NCI-H69 (cell line): ENCODE measurements at regions not wholly inside any gene's neighbourhood (a gene's known extent, or its start where the extent isn't known, plus 50 kb on each side); places are given as distances from the start of the nearest gene placed in this dataset.

Source experiments
- DNase-seq: peaks from one replicate; lab custom pipeline; 2025; lab: John Stamatoyannopoulos, UW

DNA sequence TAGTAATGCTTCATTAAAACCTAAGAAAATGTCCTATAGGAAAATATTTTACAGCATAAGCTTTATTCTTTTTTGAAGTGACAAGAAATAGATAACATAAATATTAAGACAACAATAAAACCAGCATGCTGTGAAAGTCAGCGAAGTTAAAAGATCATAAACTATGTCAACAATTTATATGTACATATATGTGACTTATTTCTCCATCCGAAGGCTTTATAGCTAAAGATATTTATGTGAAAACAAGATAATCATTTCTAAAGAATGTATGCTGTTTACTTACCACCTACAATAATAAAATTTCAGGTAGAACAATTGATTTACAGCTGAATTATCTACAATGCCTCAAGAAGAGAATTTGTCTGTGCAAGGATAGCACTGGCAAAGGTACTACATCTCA is 283.4 kb downstream of the CRPPA start:
- DNase-seq: no peak

DNA sequence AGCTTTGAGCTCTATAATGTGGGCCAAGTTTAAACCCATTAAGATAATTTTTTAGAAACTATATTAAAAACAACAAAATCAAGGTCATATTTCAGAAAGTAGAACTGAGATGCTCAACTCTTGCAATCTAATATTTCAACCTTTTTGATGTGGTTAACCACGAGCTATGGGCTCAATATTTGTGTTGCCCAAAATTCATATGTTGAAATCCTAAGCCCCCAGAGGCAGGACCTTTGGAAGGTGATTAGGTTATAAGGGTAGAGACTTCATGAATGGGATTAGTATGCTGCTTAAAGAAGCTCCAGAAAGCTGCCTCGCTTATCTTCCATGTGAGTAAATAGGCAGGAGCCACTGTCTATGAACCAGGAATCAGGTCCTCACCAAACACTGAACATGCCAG is 284.4 kb downstream of the CRPPA start:
- DNase-seq: no peak

DNA sequence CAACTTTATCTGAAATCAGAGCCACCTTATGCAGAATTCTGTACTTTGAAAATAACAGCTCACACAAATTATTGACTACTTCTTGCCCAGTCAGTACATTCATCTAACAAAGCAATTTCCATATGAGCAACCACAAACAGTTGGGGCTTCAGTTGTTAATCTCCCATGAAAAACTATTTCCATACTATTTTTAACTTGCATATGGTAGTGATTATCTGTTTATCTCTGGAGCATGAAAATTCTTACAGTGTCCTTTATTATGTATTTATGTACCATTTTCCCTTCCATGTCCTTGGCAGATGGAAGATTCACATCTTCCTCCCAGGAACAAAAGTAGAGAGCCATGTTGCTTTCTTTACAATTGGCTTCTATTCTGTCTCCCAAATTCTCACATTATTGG is 285.7 kb downstream of the CRPPA start:
- no peak for DNase-seq

DNA sequence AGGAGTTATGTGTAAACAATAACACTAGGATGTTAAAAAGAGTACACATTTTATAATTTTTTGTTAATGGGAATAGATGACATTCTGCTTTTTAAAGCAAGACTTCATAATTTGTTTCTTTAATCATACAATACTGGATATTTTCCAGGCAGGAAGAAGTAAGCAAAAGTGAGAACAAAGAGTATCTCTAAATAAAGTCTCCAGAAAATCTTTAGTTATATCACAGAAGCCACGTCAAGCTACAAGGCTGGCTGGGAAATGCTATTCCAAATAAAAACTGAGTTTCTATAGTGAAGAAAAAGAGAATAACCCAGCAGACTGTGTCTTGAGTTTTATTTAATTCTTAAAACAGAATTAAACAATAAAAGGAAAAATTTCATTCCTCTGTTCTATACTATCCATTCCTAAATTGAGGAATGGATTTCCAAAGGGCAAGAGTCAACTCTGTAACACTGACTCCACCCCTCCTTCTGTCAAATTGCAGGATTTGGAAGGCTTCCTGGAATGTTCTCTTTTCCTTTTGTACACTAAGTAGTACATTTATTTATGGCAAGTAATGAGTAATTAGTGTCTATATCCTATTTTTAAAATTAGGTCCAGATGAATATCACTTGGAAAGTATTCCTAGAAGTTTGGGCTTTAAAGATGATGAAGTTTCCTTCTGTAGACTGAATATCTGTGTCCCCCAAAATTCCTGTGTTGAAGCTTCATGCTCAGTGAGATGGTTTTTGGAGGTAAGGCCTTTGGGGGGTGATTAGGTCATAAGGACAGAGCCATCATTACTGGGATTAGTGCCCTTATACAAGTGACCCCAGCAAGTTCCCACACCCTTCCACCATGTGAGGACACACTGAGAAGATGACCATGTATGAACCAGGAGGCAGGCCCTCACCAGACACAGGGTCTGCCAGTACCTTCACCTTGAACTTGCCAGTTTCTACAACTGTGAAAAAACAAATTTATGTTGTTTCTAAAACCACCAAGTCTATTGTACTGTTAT is 290.9 kb downstream of the CRPPA start:
- DNase-seq: no peak

DNA sequence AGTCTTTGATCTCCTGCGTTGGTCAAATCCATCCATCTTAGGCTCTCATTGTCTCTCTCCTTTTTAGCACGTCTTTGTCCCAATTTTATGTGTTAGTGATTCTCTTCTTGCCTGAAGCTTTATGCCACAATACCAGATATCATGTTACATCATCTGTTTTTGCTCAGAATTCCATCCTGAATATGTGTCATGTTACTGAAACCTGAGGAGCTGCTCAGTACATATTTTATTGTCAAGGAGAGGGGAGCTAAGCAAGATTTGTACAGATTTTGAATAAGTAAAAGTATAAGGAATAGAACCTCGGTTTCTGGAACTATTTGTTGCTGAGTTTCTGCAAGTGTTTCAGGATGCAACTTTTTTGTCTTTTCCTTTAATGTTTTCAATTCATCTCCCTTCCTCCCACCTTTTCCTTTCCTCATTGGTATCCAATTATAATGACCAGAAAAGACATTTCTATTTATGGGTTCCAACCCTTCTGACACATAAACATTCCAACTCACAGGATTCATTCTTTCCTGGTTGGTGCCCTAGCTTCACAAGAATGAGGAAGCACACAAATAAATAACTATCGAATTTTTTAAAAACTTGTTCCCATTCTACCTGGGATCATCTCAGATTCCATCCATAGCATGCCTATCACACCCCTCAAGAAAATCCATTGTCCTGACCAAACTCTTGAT is 291.8 kb downstream of the CRPPA start:
- DNase-seq: no peak

DNA sequence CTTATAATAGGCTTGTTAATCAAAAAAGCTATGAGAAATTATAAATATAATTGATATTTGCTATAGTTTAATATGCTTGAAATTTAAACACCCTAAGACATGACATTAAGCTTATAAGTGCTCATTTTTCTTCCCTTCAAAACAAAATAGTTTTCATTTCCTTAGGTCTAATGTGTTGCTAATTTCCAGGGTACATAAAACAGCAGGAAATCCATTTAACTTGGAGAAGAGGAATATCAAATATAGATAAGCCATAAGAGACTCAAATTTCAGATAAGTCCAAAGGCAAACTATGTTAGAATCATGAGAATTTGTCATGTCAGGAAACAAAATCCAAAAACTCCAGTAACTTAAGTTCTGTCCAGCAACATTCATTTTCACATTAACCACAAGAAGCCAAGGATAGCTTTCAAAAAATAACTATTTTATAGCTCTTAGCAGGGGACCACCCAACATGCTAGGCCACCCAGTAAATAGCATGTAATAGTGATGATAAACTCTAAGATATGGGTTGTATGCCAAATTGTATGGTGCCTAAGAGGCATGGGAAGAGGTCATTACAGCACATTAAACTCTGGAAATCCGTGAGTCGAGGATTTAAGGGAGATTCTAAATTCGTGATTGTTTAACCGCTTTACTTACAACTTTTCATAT is 298.1 kb downstream of the CRPPA start:
- no peak for DNase-seq

DNA sequence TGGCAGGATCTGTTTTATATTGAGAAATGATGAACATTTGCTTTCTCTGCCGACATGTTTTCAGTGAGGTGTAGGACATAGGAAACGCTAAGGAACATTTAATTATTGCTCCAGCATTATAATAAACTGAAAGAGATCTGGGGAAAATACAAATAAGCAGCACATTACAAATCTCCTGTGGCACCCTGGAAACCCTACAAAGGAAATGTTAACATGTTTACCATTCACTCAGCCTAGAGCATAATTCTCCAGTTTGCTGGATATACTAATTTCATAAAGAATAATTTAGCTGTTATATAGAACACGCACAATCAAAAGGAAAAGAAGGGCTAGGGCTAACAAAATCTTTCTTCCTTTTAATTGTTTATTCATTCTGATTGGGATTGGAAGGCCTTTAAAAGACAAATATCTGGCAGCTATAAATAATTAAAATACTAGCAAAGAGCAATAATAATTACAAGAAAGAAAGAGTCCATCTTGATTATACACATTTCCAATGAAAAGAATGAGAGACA is 299.4 kb downstream of the CRPPA start:
- DNase-seq: no peak

DNA sequence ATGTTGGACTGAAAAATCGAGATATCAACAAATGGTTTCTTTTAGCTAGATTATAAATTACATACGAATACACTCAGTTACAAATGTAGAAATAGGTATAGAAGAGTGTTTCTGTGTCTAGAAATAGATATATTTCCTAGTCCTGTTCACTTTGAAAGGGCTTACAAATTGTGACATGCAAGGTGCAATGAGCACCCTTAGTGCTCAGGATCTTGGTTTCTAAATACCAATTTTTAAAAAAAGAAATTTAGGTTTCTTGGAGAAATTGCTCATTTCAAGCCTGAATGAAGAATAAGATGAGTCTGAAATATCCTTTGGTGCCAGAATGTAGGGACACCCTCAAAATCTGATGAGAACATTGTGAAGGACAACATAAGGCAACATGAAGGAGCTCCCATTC is 306.0 kb downstream of the CRPPA start:
- no peak for DNase-seq

DNA sequence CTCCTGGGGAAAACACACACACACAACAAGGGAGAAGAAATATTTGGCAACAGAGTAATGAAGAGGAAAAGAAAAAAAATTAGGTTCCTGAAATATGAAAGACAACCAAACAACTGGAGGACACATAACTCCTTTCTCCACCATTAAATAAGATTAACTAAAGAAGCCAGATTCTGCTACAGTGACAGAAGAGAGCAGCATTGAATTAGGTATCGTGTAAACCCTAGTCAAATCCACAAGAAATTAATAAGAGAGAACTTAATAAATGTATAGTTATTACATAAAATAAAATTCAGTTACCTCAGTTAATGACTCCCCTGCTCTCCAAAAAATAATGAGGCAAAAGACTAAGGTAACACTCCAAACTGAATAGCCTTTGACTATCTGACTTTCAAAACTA is 306.7 kb downstream of the CRPPA start:
- peak; percentile 17 for DNase-seq

DNA sequence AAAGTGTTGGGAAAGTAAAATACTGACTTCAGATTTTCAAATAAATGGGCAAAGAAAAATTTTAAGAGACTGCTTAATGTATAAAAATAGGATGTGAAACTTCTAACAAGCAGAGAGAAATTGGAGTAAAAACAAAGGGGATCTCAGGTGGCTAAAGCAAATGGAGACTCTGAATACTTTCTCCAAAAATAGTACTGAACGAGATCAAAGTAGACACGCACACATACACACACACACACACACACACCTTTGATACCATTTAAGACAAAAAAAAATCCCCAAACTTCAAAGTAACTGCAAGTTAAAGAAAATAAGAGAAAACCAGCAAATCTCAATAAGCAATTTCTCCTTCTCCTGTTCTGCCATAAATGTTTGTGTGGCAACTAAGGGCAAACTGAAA is 307.3 kb downstream of the CRPPA start:
- DNase-seq: no peak

DNA sequence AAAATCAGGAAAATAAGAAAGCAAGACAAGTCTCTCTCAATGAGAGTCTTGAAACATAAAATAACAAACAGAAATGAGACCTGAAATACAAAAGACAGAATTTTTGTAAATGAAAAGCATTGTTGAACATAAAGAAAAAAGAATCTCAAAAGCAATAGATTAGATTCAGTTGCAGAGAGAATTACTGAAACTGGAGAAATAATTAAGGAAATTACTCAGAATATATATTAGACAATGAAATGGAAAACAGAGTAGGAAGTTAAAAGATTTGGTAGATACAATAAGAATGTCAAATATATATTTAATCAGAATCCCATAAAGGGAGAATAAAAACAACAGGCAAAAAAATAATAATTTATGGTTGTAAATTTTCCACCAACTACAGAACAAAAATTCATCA is 308.3 kb downstream of the CRPPA start:
- DNase-seq: no peak

DNA sequence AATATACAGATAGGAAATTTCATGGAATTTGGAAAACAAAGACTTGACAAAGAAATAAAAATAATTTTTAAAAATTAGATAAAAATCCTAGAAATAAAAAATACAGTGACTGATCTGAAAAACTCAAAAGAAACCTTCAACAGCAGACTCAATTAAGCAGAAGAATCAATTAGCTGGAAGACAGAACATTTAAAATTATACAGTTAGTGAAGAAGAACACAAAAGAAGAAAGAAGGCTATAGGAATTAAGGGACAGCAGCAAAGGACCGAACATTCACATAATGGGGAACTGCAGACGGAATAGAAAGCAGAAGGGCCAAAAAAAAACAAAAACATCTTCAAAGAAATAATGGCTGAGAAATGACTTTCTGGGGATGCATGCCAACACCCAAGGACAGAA is 314.5 kb downstream of the CRPPA start:
- DNase-seq: no peak

DNA sequence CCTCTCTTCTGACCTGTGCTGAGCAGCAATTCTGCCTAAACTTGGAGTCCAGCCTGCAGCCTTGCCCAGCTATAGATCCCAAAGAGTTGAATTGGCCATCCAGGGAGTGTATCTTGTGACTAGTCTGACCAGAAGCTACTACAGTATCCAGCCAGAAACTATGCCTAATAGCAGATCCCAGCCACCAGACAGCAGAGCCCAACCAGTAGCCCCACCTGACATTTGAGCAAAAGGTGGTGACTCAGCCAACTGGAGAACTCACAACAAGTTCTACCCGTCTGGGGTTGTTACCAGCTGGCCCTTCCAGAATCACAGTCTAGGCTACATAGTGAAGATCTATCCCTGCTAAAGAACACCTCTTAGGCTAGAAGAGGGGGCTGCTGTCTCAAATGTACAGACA is 315.0 kb downstream of the CRPPA start:
- no peak for DNase-seq

DNA sequence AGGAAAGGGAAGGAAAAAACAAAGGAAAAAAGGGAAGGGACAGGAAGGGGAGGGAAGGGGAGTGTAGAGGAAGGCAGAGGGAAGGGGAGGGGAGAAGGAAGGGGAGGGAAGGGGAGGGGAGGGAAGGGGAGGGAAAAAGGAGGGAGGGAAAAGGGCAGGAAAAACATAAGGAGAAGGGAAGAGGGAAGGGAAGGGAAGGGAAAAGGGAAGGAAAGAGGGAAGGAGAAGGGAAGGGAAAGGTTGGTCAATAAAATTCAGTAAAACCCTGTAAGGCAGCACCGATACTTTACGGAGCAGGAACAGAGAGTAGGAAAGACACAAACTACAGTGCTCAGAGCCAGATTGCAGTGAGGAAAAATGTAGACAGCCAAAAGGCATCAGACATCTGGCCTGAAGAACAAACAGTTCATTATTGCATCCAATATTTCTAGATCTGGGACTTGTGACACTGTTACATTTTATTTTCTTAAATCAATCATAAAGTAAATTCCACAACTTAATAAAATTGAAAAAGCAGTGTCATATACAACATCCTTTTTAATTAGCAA is 322.0 kb downstream of the CRPPA start:
- DNase-seq: no peak

DNA sequence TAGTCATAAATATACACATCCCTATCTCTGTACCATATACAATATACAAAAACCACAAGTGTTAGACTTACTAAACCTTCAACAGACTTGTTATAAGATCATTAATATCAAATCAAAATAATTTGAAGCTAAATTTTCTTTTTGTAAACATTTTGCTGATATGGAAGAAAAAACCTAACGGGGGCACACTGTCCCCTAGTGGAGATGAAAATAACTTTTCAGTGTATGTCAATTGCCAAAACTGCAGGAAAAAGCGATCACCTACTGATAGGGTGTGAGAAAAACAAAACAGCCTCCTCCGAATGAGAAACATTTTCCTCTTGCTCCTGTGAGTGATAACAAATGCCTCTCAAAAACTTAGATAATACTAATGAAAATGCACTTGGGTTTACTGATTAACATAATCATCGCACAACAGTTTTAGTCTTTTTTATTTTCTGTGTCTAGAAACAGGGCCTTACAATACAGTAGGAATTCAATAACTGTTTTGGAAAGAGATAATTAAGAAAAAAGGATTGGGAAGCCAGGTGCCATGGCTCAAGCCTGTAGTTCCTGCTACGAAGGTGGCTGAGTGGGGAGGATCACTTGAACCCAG is 322.7 kb downstream of the CRPPA start:
- peak; percentile 5 for DNase-seq

DNA sequence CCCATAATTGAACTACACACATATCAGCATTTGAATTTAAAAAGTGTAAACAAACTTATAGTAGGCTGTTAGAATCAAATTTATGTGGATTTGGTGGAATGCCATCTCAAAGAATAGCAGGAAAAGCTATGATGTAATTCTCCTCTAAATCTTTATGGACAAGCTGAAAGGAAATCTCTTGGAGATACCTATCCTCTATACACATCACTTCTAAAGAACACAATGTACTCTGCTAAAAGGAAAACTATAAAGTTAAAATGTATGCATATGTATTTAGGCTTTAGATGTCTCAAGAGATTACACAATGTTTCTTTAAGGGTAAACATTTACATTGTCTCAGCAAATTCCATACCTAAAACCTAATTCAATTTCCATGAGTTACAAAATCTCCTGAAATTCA is 323.3 kb downstream of the CRPPA start:
- DNase-seq: no peak

DNA sequence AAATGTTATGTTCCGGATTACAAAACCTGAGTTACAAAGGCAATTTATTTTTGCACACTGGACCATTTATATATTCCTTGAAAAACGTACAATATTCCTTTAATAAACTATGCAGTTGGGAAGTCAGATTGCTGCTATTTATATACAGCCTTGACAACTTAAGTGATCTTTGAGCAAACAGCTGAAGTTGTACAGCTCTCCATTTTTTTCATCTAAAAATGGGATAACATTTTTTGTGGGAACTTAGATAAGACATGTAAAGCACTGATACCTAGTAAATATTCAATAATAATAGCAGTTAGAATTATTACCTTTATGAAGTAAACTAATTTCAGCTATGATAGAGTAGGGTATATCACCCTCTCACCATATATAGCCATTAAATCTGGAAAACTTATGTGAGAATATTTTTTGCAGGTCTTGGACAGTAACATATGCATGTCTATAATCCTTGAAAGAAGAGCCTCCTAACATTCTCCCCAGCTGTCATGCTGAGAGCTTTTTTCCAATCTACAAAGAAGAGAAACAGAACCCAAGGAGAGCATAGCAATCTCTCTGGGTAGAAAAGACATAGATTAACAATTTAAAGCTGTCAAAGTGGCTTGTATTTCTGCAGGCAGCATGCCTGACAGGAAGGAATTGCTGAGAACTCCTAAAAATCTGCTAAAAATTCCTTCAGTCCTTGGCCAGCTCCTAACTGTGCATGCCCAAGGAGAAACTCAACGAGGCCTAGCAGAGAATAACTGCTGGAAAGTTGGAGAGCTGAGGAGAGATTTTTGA is 326.0 kb downstream of the CRPPA start:
- no peak for DNase-seq

DNA sequence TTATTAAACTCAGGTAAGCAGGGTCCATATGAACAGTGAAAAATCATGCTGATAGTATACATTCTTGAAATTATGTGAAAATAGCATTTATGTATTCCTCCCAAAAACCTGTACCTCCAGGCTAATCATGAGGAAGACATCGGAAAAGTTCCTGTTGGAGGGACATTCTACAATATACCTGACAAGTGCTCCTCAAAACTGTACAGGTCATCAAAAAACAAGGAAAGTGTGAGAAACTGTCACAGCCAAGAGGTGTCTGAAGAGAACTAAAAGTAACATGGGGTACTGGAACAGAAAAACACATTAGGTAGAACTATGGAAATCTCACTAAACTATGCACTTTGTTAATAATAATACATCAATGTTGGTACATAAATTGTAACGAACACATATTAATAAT is 326.7 kb downstream of the CRPPA start:
- DNase-seq: no peak

DNA sequence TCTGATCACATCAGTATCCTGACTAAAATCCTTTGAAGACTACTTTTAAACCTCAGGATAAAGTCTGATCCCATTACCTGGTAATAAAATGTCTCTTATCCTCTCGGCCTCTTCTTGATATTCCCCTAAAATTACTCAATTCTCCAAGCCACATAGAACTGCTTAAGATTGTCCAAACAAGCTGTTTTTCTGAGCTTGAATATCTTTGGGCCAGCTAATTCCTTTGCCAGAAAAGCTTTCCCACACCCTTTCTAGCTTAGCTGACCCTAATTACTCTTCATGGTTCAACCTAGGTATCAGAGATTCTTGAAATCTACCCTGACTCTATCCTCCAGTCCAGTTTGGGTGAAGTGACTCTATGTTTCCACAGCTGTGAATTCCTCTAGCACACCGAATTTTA is 328.6 kb downstream of the CRPPA start:
- DNase-seq: no peak

DNA sequence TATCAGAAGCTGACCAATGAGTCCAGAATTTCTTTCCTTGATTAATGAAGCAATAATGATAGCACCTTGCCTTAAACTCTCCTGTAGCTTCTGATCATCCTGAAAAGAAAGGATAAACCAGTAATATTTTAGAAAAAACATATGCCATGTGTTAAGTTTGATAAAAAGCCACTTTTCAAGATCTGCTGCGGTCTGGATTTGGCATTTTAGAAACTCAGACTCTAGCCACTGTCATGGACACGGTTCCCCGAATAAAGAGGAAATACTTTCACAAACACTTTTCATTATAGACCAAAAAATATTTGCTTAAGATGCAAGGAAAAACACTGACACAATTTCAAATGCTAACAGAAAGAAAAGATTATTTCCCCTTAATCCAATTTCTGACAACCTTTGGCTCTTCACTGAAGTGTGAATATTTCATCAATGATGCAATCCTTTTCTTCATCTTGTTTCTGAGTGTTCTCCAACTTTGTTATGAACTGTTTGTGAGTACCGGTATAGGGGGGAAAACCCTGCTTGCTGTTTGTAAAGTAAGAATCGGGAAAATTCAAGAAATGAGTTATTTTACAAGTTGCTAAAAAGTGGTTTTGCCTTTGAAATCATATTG is 329.5 kb downstream of the CRPPA start:
- DNase-seq: no peak

DNA sequence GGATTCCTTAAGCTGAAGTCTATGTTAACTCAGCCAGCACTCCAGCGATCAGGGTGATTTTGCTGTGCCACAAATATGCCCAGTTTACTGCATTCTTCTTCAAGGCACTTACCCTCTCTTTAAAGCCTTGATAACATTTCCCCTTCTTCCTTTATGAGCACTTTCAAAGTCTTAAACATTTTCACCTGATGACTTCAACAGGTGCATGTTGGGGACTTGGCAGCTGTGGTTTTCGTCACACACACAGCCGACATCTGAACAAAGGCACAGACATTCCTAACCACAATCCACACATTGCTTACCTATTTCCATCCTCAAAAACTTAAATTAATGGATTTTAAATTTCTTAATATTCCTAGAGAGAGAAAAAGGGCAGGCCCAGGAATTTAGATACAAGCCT is 331.5 kb downstream of the CRPPA start:
- DNase-seq: no peak
